ENCODE measurements at regions not wholly inside any gene's neighbourhood (a gene's known extent, or its start where the extent isn't known, plus 50 kb on each side); places are given as distances from the start of the nearest gene placed in this dataset.
A peak's percentile ranks its signal among the peaks of the same experiment; 100 is the strongest.

DNA sequence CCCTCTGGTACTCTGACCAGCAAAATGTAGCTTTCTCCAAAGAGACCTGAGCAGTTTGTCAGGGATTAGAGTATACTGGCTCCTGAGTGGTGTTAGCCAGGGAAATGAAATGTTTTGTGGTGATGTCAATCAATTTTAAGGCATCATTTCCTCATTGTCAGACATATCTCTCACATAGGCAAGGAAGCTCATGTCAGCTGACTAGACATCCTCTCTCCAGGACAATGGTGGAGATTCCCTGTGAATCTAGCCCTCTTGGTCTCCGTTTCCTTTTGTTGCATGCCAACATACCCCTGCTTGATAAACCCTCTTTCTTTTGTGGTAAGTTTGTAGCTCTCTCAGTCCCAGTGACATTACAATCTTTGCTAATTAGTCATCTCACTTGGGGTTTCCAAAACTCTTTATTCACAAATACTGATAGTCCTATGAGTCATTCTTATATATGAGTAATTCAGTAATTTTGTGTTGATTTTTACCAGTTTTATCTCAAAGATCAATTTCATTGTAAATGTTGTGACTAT is 135.6 kb upstream of the PTPRK start (continued):
- no peak for TF ChIP-seq USF1 (IDR thresholded peaks at IDR 0.05; ENCODE audit: borderline replicate concordance, extremely low read length, insufficient read depth, low read depth, low read length)
- TF ChIP-seq ASH2L (IDR thresholded peaks at IDR 0.05; ENCODE audit: borderline replicate concordance, low read depth) = no peak
- no peak for TF ChIP-seq IRF5 (IDR thresholded peaks at IDR 0.05; ENCODE audit: borderline replicate concordance)
- no peak for TF ChIP-seq BRCA1 (IDR thresholded peaks at IDR 0.05; ENCODE audit: low read depth, low read length)
- TF ChIP-seq, protein P1, sequence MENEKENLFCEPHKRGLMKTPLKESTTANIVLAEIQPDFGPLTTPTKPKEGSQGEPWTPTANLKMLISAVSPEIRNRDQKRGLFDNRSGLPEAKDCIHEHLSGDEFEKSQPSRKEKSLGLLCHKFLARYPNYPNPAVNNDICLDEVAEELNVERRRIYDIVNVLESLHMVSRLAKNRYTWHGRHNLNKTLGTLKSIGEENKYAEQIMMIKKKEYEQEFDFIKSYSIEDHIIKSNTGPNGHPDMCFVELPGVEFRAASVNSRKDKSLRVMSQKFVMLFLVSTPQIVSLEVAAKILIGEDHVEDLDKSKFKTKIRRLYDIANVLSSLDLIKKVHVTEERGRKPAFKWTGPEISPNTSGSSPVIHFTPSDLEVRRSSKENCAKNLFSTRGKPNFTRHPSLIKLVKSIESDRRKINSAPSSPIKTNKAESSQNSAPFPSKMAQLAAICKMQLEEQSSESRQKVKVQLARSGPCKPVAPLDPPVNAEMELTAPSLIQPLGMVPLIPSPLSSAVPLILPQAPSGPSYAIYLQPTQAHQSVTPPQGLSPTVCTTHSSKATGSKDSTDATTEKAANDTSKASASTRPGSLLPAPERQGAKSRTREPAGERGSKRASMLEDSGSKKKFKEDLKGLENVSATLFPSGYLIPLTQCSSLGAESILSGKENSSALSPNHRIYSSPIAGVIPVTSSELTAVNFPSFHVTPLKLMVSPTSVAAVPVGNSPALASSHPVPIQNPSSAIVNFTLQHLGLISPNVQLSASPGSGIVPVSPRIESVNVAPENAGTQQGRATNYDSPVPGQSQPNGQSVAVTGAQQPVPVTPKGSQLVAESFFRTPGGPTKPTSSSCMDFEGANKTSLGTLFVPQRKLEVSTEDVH (IDR thresholded peaks at IDR 0.05; ENCODE audit: low read depth, partially characterized antibody) = no peak
- 0 out of 2 replicates have a peak, but pooled peaks have one; percentile 16 for TF ChIP-seq RAD51 (IDR thresholded peaks at IDR 0.05)
- no peak; the same call in 1 of the 2 replicates for TF ChIP-seq USF2 (IDR thresholded peaks at IDR 0.05; ENCODE audit: borderline replicate concordance, low read depth, low read length)
- TF ChIP-seq, protein P2, sequence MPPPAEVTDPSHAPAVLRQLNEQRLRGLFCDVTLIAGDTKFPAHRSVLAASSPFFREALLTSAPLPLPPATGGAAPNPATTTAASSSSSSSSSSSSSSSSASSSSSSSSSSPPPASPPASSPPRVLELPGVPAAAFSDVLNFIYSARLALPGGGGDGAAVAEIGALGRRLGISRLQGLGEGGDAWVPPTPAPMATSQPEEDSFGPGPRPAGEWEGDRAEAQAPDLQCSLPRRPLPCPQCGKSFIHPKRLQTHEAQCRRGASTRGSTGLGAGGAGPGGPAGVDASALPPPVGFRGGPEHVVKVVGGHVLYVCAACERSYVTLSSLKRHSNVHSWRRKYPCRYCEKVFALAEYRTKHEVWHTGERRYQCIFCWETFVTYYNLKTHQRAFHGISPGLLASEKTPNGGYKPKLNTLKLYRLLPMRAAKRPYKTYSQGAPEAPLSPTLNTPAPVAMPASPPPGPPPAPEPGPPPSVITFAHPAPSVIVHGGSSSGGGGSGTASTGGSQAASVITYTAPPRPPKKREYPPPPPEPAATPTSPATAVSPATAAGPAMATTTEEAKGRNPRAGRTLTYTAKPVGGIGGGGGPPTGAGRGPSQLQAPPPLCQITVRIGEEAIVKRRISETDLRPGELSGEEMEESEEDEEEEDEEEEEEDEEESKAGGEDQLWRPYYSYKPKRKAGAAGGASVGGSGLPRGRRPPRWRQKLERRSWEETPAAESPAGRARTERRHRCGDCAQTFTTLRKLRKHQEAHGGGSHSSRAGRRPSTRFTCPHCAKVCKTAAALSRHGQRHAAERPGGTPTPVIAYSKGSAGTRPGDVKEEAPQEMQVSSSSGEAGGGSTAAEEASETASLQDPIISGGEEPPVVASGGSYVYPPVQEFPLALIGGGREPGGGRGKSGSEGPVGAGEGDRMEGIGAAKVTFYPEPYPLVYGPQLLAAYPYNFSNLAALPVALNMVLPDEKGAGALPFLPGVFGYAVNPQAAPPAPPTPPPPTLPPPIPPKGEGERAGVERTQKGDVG (CRISPR knock-in tag; IDR thresholded peaks at IDR 0.05) = no peak
- no peak for TF ChIP-seq STAT3 (IDR thresholded peaks at IDR 0.05; ENCODE audit: low read depth, low read length)
- TF ChIP-seq ZNF274 (IDR thresholded peaks at IDR 0.05; ENCODE audit: insufficient read depth, insufficient read length) = no peak
- TF ChIP-seq YY1 (IDR thresholded peaks at IDR 0.05; ENCODE audit: low read depth, low read length) = 0 out of 2 replicates have a peak, but pooled peaks have one; percentile 27
- TF ChIP-seq, protein P3, sequence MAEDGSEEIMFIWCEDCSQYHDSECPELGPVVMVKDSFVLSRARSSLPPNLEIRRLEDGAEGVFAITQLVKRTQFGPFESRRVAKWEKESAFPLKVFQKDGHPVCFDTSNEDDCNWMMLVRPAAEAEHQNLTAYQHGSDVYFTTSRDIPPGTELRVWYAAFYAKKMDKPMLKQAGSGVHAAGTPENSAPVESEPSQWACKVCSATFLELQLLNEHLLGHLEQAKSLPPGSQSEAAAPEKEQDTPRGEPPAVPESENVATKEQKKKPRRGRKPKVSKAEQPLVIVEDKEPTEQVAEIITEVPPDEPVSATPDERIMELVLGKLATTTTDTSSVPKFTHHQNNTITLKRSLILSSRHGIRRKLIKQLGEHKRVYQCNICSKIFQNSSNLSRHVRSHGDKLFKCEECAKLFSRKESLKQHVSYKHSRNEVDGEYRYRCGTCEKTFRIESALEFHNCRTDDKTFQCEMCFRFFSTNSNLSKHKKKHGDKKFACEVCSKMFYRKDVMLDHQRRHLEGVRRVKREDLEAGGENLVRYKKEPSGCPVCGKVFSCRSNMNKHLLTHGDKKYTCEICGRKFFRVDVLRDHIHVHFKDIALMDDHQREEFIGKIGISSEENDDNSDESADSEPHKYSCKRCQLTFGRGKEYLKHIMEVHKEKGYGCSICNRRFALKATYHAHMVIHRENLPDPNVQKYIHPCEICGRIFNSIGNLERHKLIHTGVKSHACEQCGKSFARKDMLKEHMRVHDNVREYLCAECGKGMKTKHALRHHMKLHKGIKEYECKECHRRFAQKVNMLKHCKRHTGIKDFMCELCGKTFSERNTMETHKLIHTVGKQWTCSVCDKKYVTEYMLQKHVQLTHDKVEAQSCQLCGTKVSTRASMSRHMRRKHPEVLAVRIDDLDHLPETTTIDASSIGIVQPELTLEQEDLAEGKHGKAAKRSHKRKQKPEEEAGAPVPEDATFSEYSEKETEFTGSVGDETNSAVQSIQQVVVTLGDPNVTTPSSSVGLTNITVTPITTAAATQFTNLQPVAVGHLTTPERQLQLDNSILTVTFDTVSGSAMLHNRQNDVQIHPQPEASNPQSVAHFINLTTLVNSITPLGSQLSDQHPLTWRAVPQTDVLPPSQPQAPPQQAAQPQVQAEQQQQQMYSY (CRISPR knock-in tag; IDR thresholded peaks at IDR 0.05) = no peak
- no peak for TF ChIP-seq MEF2A (IDR thresholded peaks at IDR 0.05; ENCODE audit: insufficient read depth, low read depth, low read length)
- TF ChIP-seq EED (IDR thresholded peaks at IDR 0.05; ENCODE audit: low read depth) = peak; percentile 94
- TF ChIP-seq NR2C2 (IDR thresholded peaks at IDR 0.05; ENCODE audit: borderline replicate concordance, control insufficient read depth, insufficient read length, low read depth) = no peak
- TF ChIP-seq ZNF24 (IDR thresholded peaks at IDR 0.05) = no peak
- TF ChIP-seq CBX5 (IDR thresholded peaks at IDR 0.05; ENCODE audit: low read depth) = no peak

All from GM12878 (cell line).